GM12878 (cell line): ENCODE measurements at regions not wholly inside any gene's neighbourhood (a gene's known extent, or its start where the extent isn't known, plus 50 kb on each side); places are given as distances from the start of the nearest gene placed in this dataset.

ENCODE experiments used
- ATAC-seq: fragments of 200-7000 bp; cut with Tn5 transposase; 3 replicates; pipeline ENCODE4 v1.9.1; 2020; ENCODE audit warnings: mild to moderate bottlenecking, moderate library complexity
- BruUV-seq: library from RNA; stranded (reverse); fragments of 400-500 nt; replicated peaks from 2 replicates; lab custom pipeline; 2021; lab: Mats Ljungman, UMichigan
- CTCF ChIA-PET: fragments of 300-600 bp; sonication (Branson Sonifier 250); formaldehyde crosslinking; extraction: SDS; loops from one replicate; lab custom pipeline; 2021; ENCODE audit warnings: inconsistent platforms; lab: Yijun Ruan, JAX
- POLR2A ChIA-PET: fragments of 350-600 bp; formaldehyde crosslinking; extraction: SDS; loops from one replicate; lab custom pipeline; 2021; ENCODE audit warnings: inconsistent platforms; lab: Charles Lee
- RAD21 ChIA-PET: fragments of 300-600 bp; sonication (Branson Sonifier 250); formaldehyde crosslinking; loops from one replicate; lab custom pipeline; 2023; ENCODE audit warnings: antibody characterized with exemption; ENCODE audit not compliant: unreplicated experiment; lab: Charles Lee
- SMC1A ChIA-PET: fragments of 300-600 bp; sonication (Branson Sonifier 250); formaldehyde crosslinking; loops from one replicate; lab custom pipeline; 2023; ENCODE audit not compliant: unreplicated experiment, uncharacterized antibody; lab: Charles Lee
- DNase-seq: peaks from one replicate; pipeline ENCODE4 v3.0.0-alpha.2; 2011; ENCODE audit warnings: low read depth, low spot score
- FAIRE-seq: peaks from 3 replicates; lab custom pipeline; 2011; peaks lifted over from hg19 to GRCh38; lab: Jason Lieb, UNC
- H2AFZ ChIP-seq: 2 replicates; pipeline ENCODE4 v1.6.0; 2011; ENCODE audit warnings: low read depth, low read length, control low read depth; ENCODE audit not compliant: control insufficient read depth
- H3K27ac ChIP-seq: 2 replicates; pipeline ENCODE4 v1.5.1; 2011; ENCODE audit warnings: control low read depth; ENCODE audit not compliant: control insufficient read depth, insufficient read depth
- H3K27me3 ChIP-seq, 2 experiments: replicated peaks in 1 of 2; 2 replicates each; pipeline versions ENCODE4 v1.6.0 to v1.6.1; 2011; ENCODE audit warnings: low read length in 1 of 2; ENCODE audit not compliant: control insufficient read depth in 2 of 2, insufficient read depth in 2 of 2
- H3K36me3 ChIP-seq, 2 experiments: 2 replicates each; pipeline ENCODE4 v1.5.1; 2011; ENCODE audit warnings: low read length in 1 of 2; ENCODE audit not compliant: control insufficient read depth in 2 of 2, insufficient read depth in 2 of 2
- H3K4me1 ChIP-seq: 2 replicates; pipeline ENCODE4 v1.6.1; 2011; ENCODE audit warnings: mild to moderate bottlenecking, low read length, moderate library complexity, mixed read lengths; ENCODE audit not compliant: control insufficient read depth, insufficient read depth
- H3K4me2 ChIP-seq: 2 replicates; pipeline ENCODE4 v1.6.0; 2011; ENCODE audit warnings: control low read depth; ENCODE audit not compliant: control insufficient read depth, insufficient read depth
- H3K4me3 ChIP-seq: fragments of 200-600 bp; sonication (generic); 2 replicates; pipeline ENCODE4 v1.5.1; 2016
- H3K79me2 ChIP-seq: 2 replicates; pipeline ENCODE4 v1.6.0; 2011; ENCODE audit warnings: low read length; ENCODE audit not compliant: control insufficient read depth, insufficient read depth
- H3K9ac ChIP-seq: 2 replicates; pipeline ENCODE4 v1.8.0; 2011; ENCODE audit warnings: low read length, control low read depth, mixed read lengths; ENCODE audit not compliant: control insufficient read depth, insufficient read depth
- H3K9me3 ChIP-seq: replicated peaks from 3 replicates; pipeline ENCODE4 v1.5.1; 2011; ENCODE audit warnings: mild to moderate bottlenecking, low read length; ENCODE audit not compliant: control insufficient read depth, insufficient read depth
- H4K20me1 ChIP-seq: 2 replicates; pipeline ENCODE4 v1.6.0; 2011; ENCODE audit not compliant: control insufficient read depth, insufficient read depth
- ASH2L ChIP-seq: fragments of 300-600, 200-600 bp; sonication (generic); IDR thresholded peaks from 2 replicates; pipeline ENCODE4 v1.6.1; 2017; ENCODE audit warnings: low read depth, mild to moderate bottlenecking, borderline replicate concordance
- EGR1 ChIP-seq, 2 experiments: IDR thresholded peaks; 1 replicate in 1 of 2; 2 replicates in 1 of 2; pipeline ENCODE4 v1.6.1; 2011 to 2012; ENCODE audit warnings: low read depth in 2 of 2, low read length in 2 of 2, borderline replicate concordance in 1 of 2, mild to moderate bottlenecking in 1 of 2, moderate library complexity in 1 of 2
- EZH2 ChIP-seq: IDR thresholded peaks from 2 replicates; pipeline ENCODE4 v1.6.1; 2012; ENCODE audit warnings: low read depth, mild to moderate bottlenecking, control low read depth, inconsistent platforms, low read length, borderline replicate concordance; ENCODE audit not compliant: control insufficient read depth
- FOXK2 ChIP-seq: fragments of 450-650 bp; IDR thresholded peaks from 2 replicates; pipeline ENCODE4 v1.6.1; 2017; ENCODE audit warnings: mild to moderate bottlenecking, moderate library complexity
- GABPA ChIP-seq: IDR thresholded peaks from 2 replicates; pipeline ENCODE4 v1.6.1; 2014; ENCODE audit warnings: antibody characterized with exemption, low read depth, mild to moderate bottlenecking, inconsistent platforms
- HDAC2 ChIP-seq: fragments of 200-600 bp; sonication (generic); IDR thresholded peaks from 2 replicates; pipeline ENCODE4 v1.6.1; 2017
- HDAC6 ChIP-seq: fragments of 200-600 bp; sonication (generic); IDR thresholded peaks from one replicate; pipeline ENCODE4 v1.8.0; 2017; ENCODE audit warnings: antibody characterized with exemption; ENCODE audit not compliant: unreplicated experiment
- IKZF2 ChIP-seq, 2 experiments: fragments of 450-650 bp; IDR thresholded peaks; 2 replicates each; pipeline ENCODE4 v1.6.1; 2017; ENCODE audit warnings: mild to moderate bottlenecking in 2 of 2, moderate library complexity in 2 of 2
- MTA2 ChIP-seq: fragments of 450-650 bp; IDR thresholded peaks from 2 replicates; pipeline ENCODE4 v1.6.1; 2016; ENCODE audit warnings: low read depth, mild to moderate bottlenecking, moderate library complexity
- NFXL1 ChIP-seq: fragments of 450-650 bp; IDR thresholded peaks from 2 replicates; pipeline ENCODE4 v1.6.1; 2017; ENCODE audit warnings: antibody characterized with exemption, mild to moderate bottlenecking, borderline replicate concordance
- PKNOX1 ChIP-seq: fragments of 450-650 bp; IDR thresholded peaks from 2 replicates; pipeline ENCODE4 v1.6.1; 2016; ENCODE audit warnings: mild to moderate bottlenecking
- POLR2AphosphoS5 ChIP-seq: IDR thresholded peaks from 2 replicates; pipeline ENCODE4 v1.6.1; 2011; ENCODE audit warnings: mild to moderate bottlenecking, low read length, inconsistent platforms
- RCOR1 ChIP-seq: conservative IDR thresholded peaks from 2 replicates; pipeline ENCODE4 v1.6.1; 2012; ENCODE audit warnings: low read depth, low read length, improper control_type of control experiment
- RELA ChIP-seq: fragments of 450-650 bp; IDR thresholded peaks from 2 replicates; pipeline ENCODE4 v1.8.0; 2014; ENCODE audit warnings: borderline replicate concordance; ENCODE audit not compliant: partially characterized antibody
- USF1 ChIP-seq: IDR thresholded peaks from 2 replicates; pipeline ENCODE4 v1.6.1; 2011; ENCODE audit warnings: borderline replicate concordance, low read depth, mild to moderate bottlenecking, moderate library complexity, mixed read lengths, low read length; ENCODE audit not compliant: insufficient read depth; ENCODE audit errors: extremely low read length
- WGBS: methylation state at CpG from one replicate; pipeline ENCODE4 v1.1.6; 2016; ENCODE audit warnings: low lambda C conversion rate; ENCODE audit not compliant: insufficient replicate concordance, insufficient coverage; ENCODE audit errors: missing lambda C conversion rate; 5-methylcytosine and 5-hydroxymethylcytosine counted together
- in situ Hi-C: fragments of 300-500 bp; cut with MboI; formaldehyde crosslinking; loops from 9 replicates; pipeline ENCODE4 v1.14.3; 2018; ENCODE audit warnings: mixed read lengths
- intact Hi-C: fragments of 100-400 bp; cut with micrococcal nuclease; formaldehyde crosslinking; loops from one replicate; pipeline ENCODE4 v1.14.2; 2022; ENCODE audit not compliant: unreplicated experiment
- TF ChIP-seq, protein P1 (sequence below): fragments of 450-650 bp; IDR thresholded peaks from 2 replicates; pipeline ENCODE4 v1.6.1; 2018; ENCODE audit warnings: mild to moderate bottlenecking, low read depth, moderate library complexity; ENCODE audit not compliant: partially characterized antibody
- TF ChIP-seq, protein P2 (sequence below): fragments of 450-650 bp; IDR thresholded peaks from 2 replicates; pipeline ENCODE4 v1.6.1; 2017; ENCODE audit warnings: borderline replicate concordance

GRCh38 chr6:131451321-131452144 is 121.5 kb upstream of the ARG1 start:
- intact Hi-C loops (no loop called here), in situ Hi-C loops (no loop called here)
- FAIRE-seq: no peak
- no peak for DNase-seq
- Histone ChIP-seq H3K36me3 (no peaks in the 10 kb centered on the region), H3K4me2 (no peak overlapping the region), H2AFZ (no peak overlapping the region), H3K4me1 (no peaks in the 10 kb centered on the region), H4K20me1 (no peaks in the 10 kb centered on the region), H3K79me2 (no peaks in the 10 kb centered on the region), H3K9ac (no peak overlapping the region), H3K9me3 (no peaks in the 10 kb centered on the region), H3K4me3 (no peak overlapping the region), H3K27me3 (no peaks in the 10 kb centered on the region; a peak in 1 of 4 replicates), H3K27ac (no peak overlapping the region)
- no TSS peak for BruUV-seq
- CTCF ChIA-PET: interaction anchor here (1.2 kb wide), 1 partner anchor 11 kb away, joined by 3 read pairs; no protein-coding TSS in a partner anchor
- POLR2A ChIA-PET: no interaction called here
- SMC1A ChIA-PET: no interaction called here
- RAD21 ChIA-PET: no interaction called here
- 37% methylated on average over 4 of the region's 4 CpGs for WGBS
- no peak for ATAC-seq
- TF ChIP-seq, protein P1, sequence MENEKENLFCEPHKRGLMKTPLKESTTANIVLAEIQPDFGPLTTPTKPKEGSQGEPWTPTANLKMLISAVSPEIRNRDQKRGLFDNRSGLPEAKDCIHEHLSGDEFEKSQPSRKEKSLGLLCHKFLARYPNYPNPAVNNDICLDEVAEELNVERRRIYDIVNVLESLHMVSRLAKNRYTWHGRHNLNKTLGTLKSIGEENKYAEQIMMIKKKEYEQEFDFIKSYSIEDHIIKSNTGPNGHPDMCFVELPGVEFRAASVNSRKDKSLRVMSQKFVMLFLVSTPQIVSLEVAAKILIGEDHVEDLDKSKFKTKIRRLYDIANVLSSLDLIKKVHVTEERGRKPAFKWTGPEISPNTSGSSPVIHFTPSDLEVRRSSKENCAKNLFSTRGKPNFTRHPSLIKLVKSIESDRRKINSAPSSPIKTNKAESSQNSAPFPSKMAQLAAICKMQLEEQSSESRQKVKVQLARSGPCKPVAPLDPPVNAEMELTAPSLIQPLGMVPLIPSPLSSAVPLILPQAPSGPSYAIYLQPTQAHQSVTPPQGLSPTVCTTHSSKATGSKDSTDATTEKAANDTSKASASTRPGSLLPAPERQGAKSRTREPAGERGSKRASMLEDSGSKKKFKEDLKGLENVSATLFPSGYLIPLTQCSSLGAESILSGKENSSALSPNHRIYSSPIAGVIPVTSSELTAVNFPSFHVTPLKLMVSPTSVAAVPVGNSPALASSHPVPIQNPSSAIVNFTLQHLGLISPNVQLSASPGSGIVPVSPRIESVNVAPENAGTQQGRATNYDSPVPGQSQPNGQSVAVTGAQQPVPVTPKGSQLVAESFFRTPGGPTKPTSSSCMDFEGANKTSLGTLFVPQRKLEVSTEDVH: no peak
- TF ChIP-seq EZH2 (no peak), GABPA (no peak), POLR2AphosphoS5 (no peak), IKZF2 (IDR thresholded peaks at IDR 0.05) (no peak), ASH2L (no peak), RELA (no peak), FOXK2 (no peak), RCOR1 (no peak), USF1 (no peak), HDAC2 (no peak), MTA2 (no peak), EGR1 (IDR thresholded peaks at IDR 0.05; ENCODE audit: borderline replicate concordance in 1 of 2, low read depth in 2 of 2, low read length in 2 of 2) (no peak), HDAC6 (no peak), PKNOX1 (no peak), NFXL1 (no peak)
- TF ChIP-seq, protein P2, sequence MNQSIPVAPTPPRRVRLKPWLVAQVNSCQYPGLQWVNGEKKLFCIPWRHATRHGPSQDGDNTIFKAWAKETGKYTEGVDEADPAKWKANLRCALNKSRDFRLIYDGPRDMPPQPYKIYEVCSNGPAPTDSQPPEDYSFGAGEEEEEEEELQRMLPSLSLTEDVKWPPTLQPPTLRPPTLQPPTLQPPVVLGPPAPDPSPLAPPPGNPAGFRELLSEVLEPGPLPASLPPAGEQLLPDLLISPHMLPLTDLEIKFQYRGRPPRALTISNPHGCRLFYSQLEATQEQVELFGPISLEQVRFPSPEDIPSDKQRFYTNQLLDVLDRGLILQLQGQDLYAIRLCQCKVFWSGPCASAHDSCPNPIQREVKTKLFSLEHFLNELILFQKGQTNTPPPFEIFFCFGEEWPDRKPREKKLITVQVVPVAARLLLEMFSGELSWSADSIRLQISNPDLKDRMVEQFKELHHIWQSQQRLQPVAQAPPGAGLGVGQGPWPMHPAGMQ: no peak
